ENCODE measurements at regions not wholly inside any gene's neighbourhood (a gene's known extent, or its start where the extent isn't known, plus 50 kb on each side); places are given as distances from the start of the nearest gene placed in this dataset.

- Histone ChIP-seq H3K9me3 (no peaks in the 10 kb centered on the region), H3K36me3 (no peaks in the 10 kb centered on the region), H3K27ac (no peak overlapping the region), H3K4me1 (ENCODE audit: insufficient read depth) (no peaks in the 10 kb centered on the region), H3K27me3 (no peaks in the 10 kb centered on the region), H3K4me3 (no peak overlapping the region)
- peak in 1 of 5 donors; percentile 5 for DNase-seq
- 95 to 98% (median 96%) methylated on average over 4 of the region's 4 CpGs for WGBS, 3 donors
- TF ChIP-seq EP300 (IDR thresholded peaks at IDR 0.05) (no peak), POLR2A (IDR thresholded peaks at IDR 0.05) (no peak), CTCF (IDR thresholded peaks at IDR 0.05) (no peak)
- intact Hi-C loops (cut with DNase I), result no loop called here
Measured at GRCh38 chr2:128457006-128457604, 138.4 kb upstream of the HS6ST1 start.

- Histone ChIP-seq H3K27ac (no peak overlapping the region), H3K4me1 (ENCODE audit: insufficient read depth) (no peaks in the 10 kb centered on the region), H3K9me3 (no peaks in the 10 kb centered on the region), H3K27me3 (no peaks in the 10 kb centered on the region), H3K4me3 (no peak overlapping the region), H3K36me3 (no peaks in the 10 kb centered on the region)
- no peak for TF ChIP-seq POLR2A (IDR thresholded peaks at IDR 0.05)
- no peak for TF ChIP-seq EP300 (IDR thresholded peaks at IDR 0.05)
- TF ChIP-seq CTCF (IDR thresholded peaks at IDR 0.05), result no peak
- intact Hi-C loops (cut with DNase I), result no loop called here
- no peak for DNase-seq
- WGBS, 3 donors, result 70 to 96% (median 75%) methylated on average over 5 of the region's 5 CpGs
Measured at GRCh38 chr2:128457716-128458115, 139.0 kb upstream of the HS6ST1 start.

GRCh38 chr2:128458505-128458904 lies 139.8 kb upstream of the HS6ST1 start:
- TF ChIP-seq CTCF (IDR thresholded peaks at IDR 0.05) (no peak), POLR2A (IDR thresholded peaks at IDR 0.05) (no peak), EP300 (IDR thresholded peaks at IDR 0.05) (no peak)
- no peak for DNase-seq
- Histone ChIP-seq H3K4me1 (ENCODE audit: insufficient read depth) (no peaks in the 10 kb centered on the region), H3K27ac (no peak overlapping the region), H3K4me3 (no peak overlapping the region), H3K36me3 (no peaks in the 10 kb centered on the region), H3K27me3 (no peaks in the 10 kb centered on the region), H3K9me3 (no peaks in the 10 kb centered on the region)
- intact Hi-C loops (cut with DNase I), result no loop called here
- 25 to 57% (median 38%) methylated on average over 2 of the region's 2 CpGs for WGBS, 3 donors

GRCh38 chr2:128464456-128464855 lies 145.8 kb upstream of the HS6ST1 start:
- DNase-seq, result no peak
- TF ChIP-seq POLR2A (IDR thresholded peaks at IDR 0.05), result no peak
- no peak for TF ChIP-seq CTCF (IDR thresholded peaks at IDR 0.05)
- TF ChIP-seq EP300 (IDR thresholded peaks at IDR 0.05), result no peak
- H3K4me1 ChIP-seq (ENCODE audit: insufficient read depth), result no peaks in the 10 kb centered on the region
- H3K4me3 ChIP-seq, result no peak overlapping the region
- no peak overlapping the region for H3K27ac ChIP-seq
- intact Hi-C loops (cut with DNase I), result no loop called here
- no peaks in the 10 kb centered on the region for H3K27me3 ChIP-seq
- peaks cover 0 to 6% of the 10 kb centered on the region in 2 donors for H3K9me3 ChIP-seq
- no peaks in the 10 kb centered on the region for H3K36me3 ChIP-seq
- 83 to 100% (median 95%) methylated on average over 1 of the region's 1 CpG for WGBS, 3 donors

Measured in ovary (tissue), 7 donors.